Vagina (tissue), 2 donors: ENCODE measurements at regions not wholly inside any gene's neighbourhood (a gene's known extent, or its start where the extent isn't known, plus 50 kb on each side); places are given as distances from the start of the nearest gene placed in this dataset.

ENCODE experiments used
- DNase-seq, 2 donors: peaks; one replicate each; pipeline ENCODE4 v3.0.0-alpha.2; 2017; ENCODE audit errors: extremely low spot score in 2 of 2
- H3K27ac ChIP-seq: fragments of 200-600 bp; sonication (generic); one replicate; pipeline ENCODE4 v1.5.1; 2019
- H3K27me3 ChIP-seq: fragments of 200-600 bp; sonication (generic); one replicate; pipeline ENCODE4 v1.5.1; 2019
- H3K36me3 ChIP-seq, 2 donors: fragments of 200-600 bp; sonication (generic); one replicate each; pipeline ENCODE4 v1.5.1; 2017 to 2019
- H3K4me1 ChIP-seq: fragments of 200-600 bp; sonication (generic); one replicate; pipeline ENCODE4 v1.5.1; 2019
- H3K4me3 ChIP-seq, 2 donors: fragments of 200-600 bp; sonication (generic); 1 replicate in 1 of 2; 2 replicates in 1 of 2; pipeline ENCODE4 v1.5.1; 2016 to 2019
- H3K9me3 ChIP-seq: fragments of 200-600 bp; sonication (generic); one replicate; pipeline ENCODE4 v1.5.1; 2019
- CTCF ChIP-seq, 3 experiments: fragments of 450-650 bp in 2 of 3; fragments of 200-600 bp in 1 of 3; sonication (generic) in 1 of 3; IDR thresholded peaks; one replicate each; pipeline ENCODE4 v1.5.1; 2017 to 2019; ENCODE audit warnings: antibody characterized with exemption in 3 of 3, mild to moderate bottlenecking in 2 of 3, moderate library complexity in 2 of 3
- POLR2A ChIP-seq, 2 donors: fragments of 450-650 bp; IDR thresholded peaks; one replicate each; pipeline ENCODE4 v1.6.1; 2017; ENCODE audit warnings: antibody characterized with exemption in 2 of 2, mild to moderate bottlenecking in 2 of 2, moderate library complexity in 2 of 2
- POLR2AphosphoS5 ChIP-seq, 2 donors: sonication (generic); formaldehyde crosslinking; IDR thresholded peaks; one replicate each; pipeline ENCODE4 v1.9.0; 2017; ENCODE audit warnings: antibody characterized with exemption in 2 of 2, mild to moderate bottlenecking in 2 of 2, low read depth in 1 of 2; ENCODE audit not compliant: insufficient read depth in 1 of 2
- intact Hi-C: fragments of 100-400 bp; cut with DNase I; formaldehyde crosslinking; loops from one replicate; pipeline ENCODE4 v1.15.1; 2023

- peaks cover 0 to 15% of the 10 kb centered on the region in 2 donors for H3K36me3 ChIP-seq
- H3K27me3 ChIP-seq = no peaks in the 10 kb centered on the region
- no peak overlapping the region for H3K4me3 ChIP-seq
- no peak overlapping the region for H3K27ac ChIP-seq
- intact Hi-C loops = no loop called here
- no peak for TF ChIP-seq POLR2A (IDR thresholded peaks at IDR 0.05)
- TF ChIP-seq POLR2AphosphoS5 (IDR thresholded peaks at IDR 0.05; ENCODE audit: insufficient read depth in 1 of 2, low read depth in 1 of 2) = no peak
- TF ChIP-seq CTCF (IDR thresholded peaks at IDR 0.05) = no peak
- no peak for DNase-seq
- H3K9me3 ChIP-seq = no peaks in the 10 kb centered on the region
- H3K4me1 ChIP-seq = no peaks in the 10 kb centered on the region
Measured at GRCh38 chr3:124653071-124653796, 77.0 kb upstream of the UMPS start.

- no peak for DNase-seq
- Histone ChIP-seq H3K4me1 (no peaks in the 10 kb centered on the region), H3K9me3 (no peaks in the 10 kb centered on the region), H3K27me3 (no peaks in the 10 kb centered on the region), H3K4me3 (no peak overlapping the region), H3K36me3 (peaks cover 0 to 15% of the 10 kb centered on the region in 2 donors), H3K27ac (no peak overlapping the region)
- no peak for TF ChIP-seq POLR2AphosphoS5 (IDR thresholded peaks at IDR 0.05; ENCODE audit: insufficient read depth in 1 of 2, low read depth in 1 of 2)
- TF ChIP-seq CTCF (IDR thresholded peaks at IDR 0.05) = no peak
- no peak for TF ChIP-seq POLR2A (IDR thresholded peaks at IDR 0.05)
- intact Hi-C loops = no loop called here
Measured at GRCh38 chr3:124653797-124654469, 76.3 kb upstream of the UMPS start.

- H3K4me3 ChIP-seq = no peak overlapping the region
- TF ChIP-seq CTCF (IDR thresholded peaks at IDR 0.05) (no peak), POLR2AphosphoS5 (IDR thresholded peaks at IDR 0.05; ENCODE audit: insufficient read depth in 1 of 2, low read depth in 1 of 2) (no peak), POLR2A (IDR thresholded peaks at IDR 0.05) (no peak)
- intact Hi-C loops = no loop called here
- H3K27me3 ChIP-seq = no peaks in the 10 kb centered on the region
- no peaks in the 10 kb centered on the region for H3K9me3 ChIP-seq
- no peaks in the 10 kb centered on the region for H3K4me1 ChIP-seq
- no peak for DNase-seq
- H3K27ac ChIP-seq = no peak overlapping the region
- H3K36me3 ChIP-seq = peaks cover 0 to 15% of the 10 kb centered on the region in 2 donors
Measured at GRCh38 chr3:124654470-124654845, 75.8 kb upstream of the UMPS start.

GRCh38 chr3:124656531-124656930, 73.7 kb upstream of the UMPS start:
- DNase-seq = no peak
- Histone ChIP-seq H3K27ac (no peak overlapping the region), H3K4me3 (no peak overlapping the region), H3K4me1 (no peaks in the 10 kb centered on the region), H3K27me3 (no peaks in the 10 kb centered on the region), H3K36me3 (peaks cover 0 to 18% of the 10 kb centered on the region in 2 donors), H3K9me3 (no peaks in the 10 kb centered on the region)
- TF ChIP-seq CTCF (IDR thresholded peaks at IDR 0.05) (no peak), POLR2A (IDR thresholded peaks at IDR 0.05) (no peak), POLR2AphosphoS5 (IDR thresholded peaks at IDR 0.05; ENCODE audit: insufficient read depth in 1 of 2, low read depth in 1 of 2) (no peak)
- intact Hi-C loops = no loop called here

GRCh38 chr3:124657138-124657537, 73.1 kb upstream of the UMPS start:
- DNase-seq = no peak
- Histone ChIP-seq H3K4me1 (no peaks in the 10 kb centered on the region), H3K36me3 (peaks cover 0 to 18% of the 10 kb centered on the region in 2 donors), H3K27me3 (no peaks in the 10 kb centered on the region), H3K9me3 (no peaks in the 10 kb centered on the region), H3K27ac (no peak overlapping the region), H3K4me3 (no peak overlapping the region)
- TF ChIP-seq POLR2AphosphoS5 (IDR thresholded peaks at IDR 0.05; ENCODE audit: insufficient read depth in 1 of 2, low read depth in 1 of 2) (no peak), POLR2A (IDR thresholded peaks at IDR 0.05) (no peak), CTCF (IDR thresholded peaks at IDR 0.05) (no peak)
- intact Hi-C loops = no loop called here
